HCT116 (cell line): ENCODE measurements at regions not wholly inside any gene's neighbourhood (a gene's known extent, or its start where the extent isn't known, plus 50 kb on each side); places are given as distances from the start of the nearest gene placed in this dataset.

ENCODE experiments used
- ATAC-seq: fragments of 200-7000 bp; cut with Tn5 transposase; 2 replicates; pipeline ENCODE4 v1.9.1; 2020; ENCODE audit warnings: mild to moderate bottlenecking, moderate library complexity
- BruUV-seq: library from RNA; stranded (reverse); fragments of 400-500 nt; replicated peaks from 2 replicates; lab custom pipeline; 2021; lab: Mats Ljungman, UMichigan
- CTCF ChIA-PET: fragments of 300-600 bp; sonication (Branson Sonifier 250); formaldehyde crosslinking; loops from one replicate; lab custom pipeline; 2021; ENCODE audit warnings: antibody characterized with exemption; lab: Charles Lee
- POLR2A ChIA-PET: fragments of 300-600, 350-600 bp; sonication (Branson Sonifier 250); formaldehyde crosslinking; loops from one replicate; lab custom pipeline; 2021; ENCODE audit warnings: antibody characterized with exemption; lab: Charles Lee
- RAD21 ChIA-PET, 2 experiments: fragments of 300-600 bp; sonication (Branson Sonifier 250); formaldehyde crosslinking; loops; one replicate each; lab custom pipeline; 2023; ENCODE audit warnings: low total read pairs in 2 of 2; ENCODE audit not compliant: uncharacterized antibody in 2 of 2, unreplicated experiment in 2 of 2, low non-redundant PET in 1 of 2; lab: Charles Lee
- DNase-seq: peaks from one replicate; pipeline ENCODE4 v3.0.0-alpha.2; 2010; ENCODE audit warnings: low read depth, low spot score
- H2AFZ ChIP-seq: fragments of 200-600 bp; shearing (Covaris generic), sonication (generic); 2 replicates; pipeline ENCODE4 v1.6.1; 2017; ENCODE audit warnings: low read depth, mixed run types, mixed read lengths, antibody characterized with exemption, low read length; ENCODE audit not compliant: poor library complexity, severe bottlenecking
- H3K27ac ChIP-seq: 2 replicates; pipeline ENCODE4 v1.5.1; 2012; ENCODE audit warnings: low read depth, low read length
- H3K27me3 ChIP-seq: fragments of 200-600 bp; sonication (generic); 2 replicates; pipeline ENCODE4 v1.6.1; 2016; ENCODE audit warnings: mixed run types, low read length, mixed read lengths; ENCODE audit not compliant: insufficient read depth
- H3K36me3 ChIP-seq, 2 experiments: fragments of 200-500 bp in 1 of 2; fragments of 200-600 bp in 1 of 2; sonication (Bioruptor generic) in 1 of 2; sonication (generic) in 1 of 2; 2 replicates each; pipeline versions ENCODE4 v1.5.1 to v1.6.1; 2014 to 2016; ENCODE audit warnings: low read length in 2 of 2, inconsistent platforms in 1 of 2, mixed read lengths in 1 of 2, mixed run types in 1 of 2; ENCODE audit not compliant: insufficient read depth in 2 of 2, control insufficient read depth in 1 of 2
- H3K4me1 ChIP-seq, 2 experiments: fragments of 200-600 bp in 1 of 2; sonication (generic) in 1 of 2; 2 replicates each; pipeline versions ENCODE4 v1.5.1 to v1.6.1; 2012 to 2017; ENCODE audit warnings: low read length in 2 of 2, inconsistent platforms in 1 of 2, mild to moderate bottlenecking in 1 of 2, mixed read lengths in 1 of 2, mixed run types in 1 of 2, moderate library complexity in 1 of 2; ENCODE audit not compliant: insufficient read depth in 2 of 2, control insufficient read depth in 1 of 2
- H3K4me2 ChIP-seq: fragments of 200-600 bp; sonication (generic); 2 replicates; pipeline ENCODE4 v1.6.1; 2017; ENCODE audit warnings: mixed run types, low read length, mixed read lengths
- H3K4me3 ChIP-seq, 2 experiments: fragments of 200-600 bp in 1 of 2; sonication (generic) in 1 of 2; replicated peaks in 1 of 2; 2 replicates each; pipeline ENCODE4 v1.5.1; 2011 to 2016; ENCODE audit warnings: low read length in 2 of 2, control low read depth in 1 of 2, low read depth in 1 of 2, mild to moderate bottlenecking in 1 of 2, mixed read lengths in 1 of 2, mixed run types in 1 of 2
- H3K79me2 ChIP-seq: fragments of 200-600 bp; sonication (generic); 2 replicates; pipeline ENCODE4 v1.6.1; 2017; ENCODE audit warnings: mild to moderate bottlenecking, mixed run types, low read length, moderate library complexity, mixed read lengths; ENCODE audit not compliant: insufficient read depth
- H3K9ac ChIP-seq: fragments of 200-600 bp; sonication (generic); 2 replicates; pipeline ENCODE4 v1.6.1; 2016; ENCODE audit warnings: low read length, mixed read lengths
- H3K9me2 ChIP-seq: fragments of 200-600 bp; sonication (generic), shearing (Covaris generic); 2 replicates; pipeline ENCODE4 v1.6.1; 2017; ENCODE audit warnings: mixed run types, mild to moderate bottlenecking, moderate library complexity; ENCODE audit not compliant: insufficient read depth
- H3K9me3 ChIP-seq, 2 experiments: fragments of 200-500 bp in 1 of 2; fragments of 200-600 bp in 1 of 2; sonication (Bioruptor generic) in 1 of 2; sonication (generic) in 1 of 2; 2 replicates each; pipeline ENCODE4 v1.6.1; 2014 to 2017; ENCODE audit warnings: low read length in 2 of 2, mixed read lengths in 2 of 2, inconsistent platforms in 1 of 2, low read depth in 1 of 2, mild to moderate bottlenecking in 1 of 2, mixed run types in 1 of 2, moderate library complexity in 1 of 2; ENCODE audit not compliant: control insufficient read depth in 1 of 2, insufficient read depth in 1 of 2
- H4K20me1 ChIP-seq: fragments of 200-600 bp; sonication (generic), shearing (Covaris generic); 2 replicates; pipeline ENCODE4 v1.6.1; 2017; ENCODE audit warnings: mixed run types, mild to moderate bottlenecking, moderate library complexity; ENCODE audit not compliant: insufficient read depth
- MAX ChIP-seq: IDR thresholded peaks from 2 replicates; pipeline ENCODE4 v1.6.1; 2012
- POLR2A ChIP-seq: IDR thresholded peaks from 2 replicates; pipeline ENCODE4 v1.7.0; 2011; ENCODE audit warnings: borderline replicate concordance; ENCODE audit not compliant: insufficient read depth, insufficient read length; ENCODE audit errors: extremely low read depth
- REST ChIP-seq: IDR thresholded peaks from 2 replicates; pipeline ENCODE4 v1.6.1; 2012; ENCODE audit warnings: low read depth
- SIN3A ChIP-seq: IDR thresholded peaks from 2 replicates; pipeline ENCODE4 v1.6.1; 2012; ENCODE audit warnings: low read depth
- SP1 ChIP-seq: IDR thresholded peaks from 2 replicates; pipeline ENCODE4 v1.6.1; 2012; ENCODE audit warnings: low read depth
- ZFX ChIP-seq: fragments of 450-650 bp; IDR thresholded peaks from 2 replicates; pipeline ENCODE4 v1.6.1; 2017
- intact Hi-C: fragments of 100-400 bp; cut with micrococcal nuclease; formaldehyde crosslinking; loops from 2 replicates; pipeline ENCODE4 v1.10.0; 2022
- TF ChIP-seq, protein P1 (sequence below), 3 experiments: fragments of 200-600 bp in 1 of 3; sonication (generic) in 1 of 3; IDR thresholded peaks in 2 of 3; conservative IDR thresholded peaks in 1 of 3; 2 replicates each; pipeline ENCODE4 v1.5.1; 2012 to 2017; ENCODE audit warnings: low read depth in 2 of 3, low read length in 2 of 3, antibody characterized with exemption in 1 of 3, borderline replicate concordance in 1 of 3, control low read depth in 1 of 3, mild to moderate bottlenecking in 1 of 3, mixed read lengths in 1 of 3, mixed run types in 1 of 3, moderate library complexity in 1 of 3; ENCODE audit not compliant: insufficient read depth in 1 of 3
- TF ChIP-seq, protein P2 (sequence below): IDR thresholded peaks from 2 replicates; pipeline ENCODE4 v1.6.1; 2012

GRCh38 chr13:82569581-82569980, 1312.7 kb downstream of the SLITRK1 start:
- H3K27ac ChIP-seq = no peak overlapping the region
- ChIA-PET RAD21 (no interaction called here), POLR2A (no interaction called here)

DNA sequence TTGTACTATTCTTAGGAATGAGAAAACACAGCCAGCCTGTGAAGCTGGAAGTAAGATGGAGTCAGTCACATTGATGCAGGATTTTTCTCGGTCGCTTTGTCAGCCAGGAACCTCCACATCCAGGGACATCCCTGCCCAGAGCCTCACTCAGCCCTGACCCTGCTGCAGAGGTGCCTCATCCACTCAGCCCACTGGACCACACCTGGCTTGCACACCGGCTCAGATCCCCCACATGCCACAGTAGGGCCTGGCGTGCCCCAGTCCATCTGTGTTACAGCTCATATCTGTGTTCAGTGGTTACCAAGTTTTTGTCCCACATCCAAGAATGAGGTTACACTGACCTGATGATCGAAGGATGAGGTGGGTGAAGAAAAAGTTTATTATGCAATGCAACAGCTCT, 1315.4 kb downstream of the SLITRK1 start:
- Histone ChIP-seq H2AFZ (no peak overlapping the region), H3K4me1 (no peaks in the 10 kb centered on the region), H3K9me3 (no peaks in the 10 kb centered on the region; a peak in 1 of 4 replicates), H3K27me3 (no peaks in the 10 kb centered on the region), H4K20me1 (no peaks in the 10 kb centered on the region), H3K79me2 (no peaks in the 10 kb centered on the region), H3K9me2 (no peaks in the 10 kb centered on the region), H3K4me3 (no peak overlapping the region), H3K36me3 (no peaks in the 10 kb centered on the region), H3K4me2 (no peak overlapping the region), H3K9ac (no peak overlapping the region), H3K27ac (no peak overlapping the region)
- DNase-seq (no peak), ATAC-seq (no peak)
- ChIA-PET RAD21 (no interaction called here), CTCF (no interaction called here), POLR2A (no interaction called here)
- no peak for TF ChIP-seq POLR2A
- no peak for TF ChIP-seq MAX
- no peak for TF ChIP-seq SIN3A
- no peak for TF ChIP-seq ZFX
- TF ChIP-seq, protein P1, sequence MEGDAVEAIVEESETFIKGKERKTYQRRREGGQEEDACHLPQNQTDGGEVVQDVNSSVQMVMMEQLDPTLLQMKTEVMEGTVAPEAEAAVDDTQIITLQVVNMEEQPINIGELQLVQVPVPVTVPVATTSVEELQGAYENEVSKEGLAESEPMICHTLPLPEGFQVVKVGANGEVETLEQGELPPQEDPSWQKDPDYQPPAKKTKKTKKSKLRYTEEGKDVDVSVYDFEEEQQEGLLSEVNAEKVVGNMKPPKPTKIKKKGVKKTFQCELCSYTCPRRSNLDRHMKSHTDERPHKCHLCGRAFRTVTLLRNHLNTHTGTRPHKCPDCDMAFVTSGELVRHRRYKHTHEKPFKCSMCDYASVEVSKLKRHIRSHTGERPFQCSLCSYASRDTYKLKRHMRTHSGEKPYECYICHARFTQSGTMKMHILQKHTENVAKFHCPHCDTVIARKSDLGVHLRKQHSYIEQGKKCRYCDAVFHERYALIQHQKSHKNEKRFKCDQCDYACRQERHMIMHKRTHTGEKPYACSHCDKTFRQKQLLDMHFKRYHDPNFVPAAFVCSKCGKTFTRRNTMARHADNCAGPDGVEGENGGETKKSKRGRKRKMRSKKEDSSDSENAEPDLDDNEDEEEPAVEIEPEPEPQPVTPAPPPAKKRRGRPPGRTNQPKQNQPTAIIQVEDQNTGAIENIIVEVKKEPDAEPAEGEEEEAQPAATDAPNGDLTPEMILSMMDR (IDR thresholded peaks at IDR 0.05 in 2 of 3, conservative IDR thresholded peaks at IDR 0.05 in 1 of 3; ENCODE audit: borderline replicate concordance in 1 of 3, insufficient read depth in 1 of 3, low read depth in 2 of 3, low read length in 2 of 3) = no peak
- TF ChIP-seq REST = no peak
- BruUV-seq = no TSS peak
- intact Hi-C loops = no loop called here

More at GRCh38 chr13:82569581-82569980, 1312.7 kb downstream of the SLITRK1 start:
- no TSS peak for BruUV-seq
- no peak for DNase-seq
- ATAC-seq = no peak
- no peak overlapping the region for H3K4me3 ChIP-seq
- no peaks in the 10 kb centered on the region for H3K4me1 ChIP-seq
- no peaks in the 10 kb centered on the region for H3K27me3 ChIP-seq
- no peak overlapping the region for H3K4me2 ChIP-seq
- no peaks in the 10 kb centered on the region; a peak in 1 of 4 replicates for H3K9me3 ChIP-seq
- no peaks in the 10 kb centered on the region for H3K36me3 ChIP-seq
- no peak for TF ChIP-seq SP1
- TF ChIP-seq, protein P1 (IDR thresholded peaks at IDR 0.05 in 2 of 3, conservative IDR thresholded peaks at IDR 0.05 in 1 of 3; ENCODE audit: borderline replicate concordance in 1 of 3, insufficient read depth in 1 of 3, low read depth in 2 of 3, low read length in 2 of 3) = no peak
- TF ChIP-seq, protein P2, sequence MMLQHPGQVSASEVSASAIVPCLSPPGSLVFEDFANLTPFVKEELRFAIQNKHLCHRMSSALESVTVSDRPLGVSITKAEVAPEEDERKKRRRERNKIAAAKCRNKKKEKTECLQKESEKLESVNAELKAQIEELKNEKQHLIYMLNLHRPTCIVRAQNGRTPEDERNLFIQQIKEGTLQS = no peak
- CTCF ChIA-PET = no interaction called here
- H3K9ac ChIP-seq = no peak overlapping the region
- intact Hi-C loops = no loop called here
- H2AFZ ChIP-seq = no peak overlapping the region
- H4K20me1 ChIP-seq = no peaks in the 10 kb centered on the region
- H3K9me2 ChIP-seq = no peaks in the 10 kb centered on the region
- H3K79me2 ChIP-seq = no peaks in the 10 kb centered on the region
